Calu3 (cell line): ENCODE measurements at regions not wholly inside any gene's neighbourhood (a gene's known extent, or its start where the extent isn't known, plus 50 kb on each side); places are given as distances from the start of the nearest gene placed in this dataset.

Source experiments
- BruUV-seq: library from RNA; stranded (reverse); fragments of 400-500 nt; replicated peaks from 2 replicates; lab custom pipeline; 2021; lab: Mats Ljungman, UMichigan
- CTCF ChIA-PET: fragments of 300-600 bp; sonication (Branson Sonifier 250); formaldehyde crosslinking; loops from one replicate; lab custom pipeline; 2022; ENCODE audit warnings: antibody characterized with exemption; lab: Charles Lee
- DNase-seq: peaks from one replicate; pipeline ENCODE4 v3.0.0; 2022
- H3K27ac Mint-ChIP-seq: one replicate; pipeline ENCODE4 v1.8.0; 2022; ENCODE audit warnings: mixed read lengths; ENCODE audit not compliant: unreplicated experiment
- H3K27me3 Mint-ChIP-seq: one replicate; pipeline ENCODE4 v1.8.0; 2022; ENCODE audit warnings: mixed read lengths; ENCODE audit not compliant: unreplicated experiment
- H3K36me3 Mint-ChIP-seq: one replicate; pipeline ENCODE4 v1.8.0; 2022; ENCODE audit warnings: mild to moderate bottlenecking, moderate library complexity, mixed read lengths; ENCODE audit not compliant: insufficient read depth, unreplicated experiment
- H3K4me1 Mint-ChIP-seq: one replicate; pipeline ENCODE4 v1.8.0; 2022; ENCODE audit warnings: mild to moderate bottlenecking, low read depth, mixed read lengths; ENCODE audit not compliant: unreplicated experiment
- H3K4me3 Mint-ChIP-seq: one replicate; pipeline ENCODE4 v1.8.0; 2022; ENCODE audit warnings: mild to moderate bottlenecking, low read depth, moderate library complexity, mixed read lengths; ENCODE audit not compliant: unreplicated experiment
- H3K9me3 Mint-ChIP-seq: one replicate; pipeline ENCODE4 v1.8.0; 2022; ENCODE audit warnings: low read depth, mixed read lengths; ENCODE audit not compliant: unreplicated experiment
- intact Hi-C: fragments of 100-400 bp; cut with micrococcal nuclease; formaldehyde crosslinking; loops from one replicate; pipeline ENCODE4 v1.10.0; 2022; ENCODE audit not compliant: unreplicated experiment
- TF ChIP-seq, protein P1 (sequence below): fragments of 200-600 bp; IDR thresholded peaks from one replicate; pipeline ENCODE4 v1.8.0; 2022; ENCODE audit warnings: antibody characterized with exemption; ENCODE audit not compliant: unreplicated experiment

DNA sequence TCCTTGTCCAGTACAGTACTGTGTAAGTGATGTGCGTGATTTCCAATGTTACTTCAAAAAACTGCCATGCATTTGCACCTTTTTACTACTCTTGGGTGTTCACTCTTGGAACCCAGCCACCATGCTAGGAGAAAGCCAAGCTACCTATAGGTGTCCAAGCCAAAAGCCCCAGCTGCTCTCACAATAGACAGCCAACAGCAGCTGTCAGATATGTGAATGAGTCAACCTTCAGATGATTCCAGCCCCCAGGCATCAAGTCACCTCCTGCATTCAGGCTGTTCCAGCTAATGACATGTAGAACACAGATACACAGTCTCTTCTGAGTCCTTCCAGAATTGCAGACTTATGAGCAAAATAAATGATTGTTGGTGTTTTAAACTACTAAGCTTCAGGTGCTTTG lies 417.7 kb upstream of the TGFBR2 start:
- intact Hi-C loops, result no loop called here
- Mint-ChIP-seq H3K36me3 (no peaks in the 10 kb centered on the region), H3K9me3 (no peaks in the 10 kb centered on the region), H3K4me1 (peaks cover 20% of the 10 kb centered on the region), H3K27me3 (no peaks in the 10 kb centered on the region), H3K27ac (no peak overlapping the region), H3K4me3 (no peak overlapping the region)
- DNase-seq, result peak; percentile 5
- CTCF ChIA-PET, result interaction anchor here (1.5 kb wide), 1 partner anchor 21 kb away, joined by 5 read pairs; no protein-coding TSS in a partner anchor
- BruUV-seq, result no TSS peak
- TF ChIP-seq, protein P1, sequence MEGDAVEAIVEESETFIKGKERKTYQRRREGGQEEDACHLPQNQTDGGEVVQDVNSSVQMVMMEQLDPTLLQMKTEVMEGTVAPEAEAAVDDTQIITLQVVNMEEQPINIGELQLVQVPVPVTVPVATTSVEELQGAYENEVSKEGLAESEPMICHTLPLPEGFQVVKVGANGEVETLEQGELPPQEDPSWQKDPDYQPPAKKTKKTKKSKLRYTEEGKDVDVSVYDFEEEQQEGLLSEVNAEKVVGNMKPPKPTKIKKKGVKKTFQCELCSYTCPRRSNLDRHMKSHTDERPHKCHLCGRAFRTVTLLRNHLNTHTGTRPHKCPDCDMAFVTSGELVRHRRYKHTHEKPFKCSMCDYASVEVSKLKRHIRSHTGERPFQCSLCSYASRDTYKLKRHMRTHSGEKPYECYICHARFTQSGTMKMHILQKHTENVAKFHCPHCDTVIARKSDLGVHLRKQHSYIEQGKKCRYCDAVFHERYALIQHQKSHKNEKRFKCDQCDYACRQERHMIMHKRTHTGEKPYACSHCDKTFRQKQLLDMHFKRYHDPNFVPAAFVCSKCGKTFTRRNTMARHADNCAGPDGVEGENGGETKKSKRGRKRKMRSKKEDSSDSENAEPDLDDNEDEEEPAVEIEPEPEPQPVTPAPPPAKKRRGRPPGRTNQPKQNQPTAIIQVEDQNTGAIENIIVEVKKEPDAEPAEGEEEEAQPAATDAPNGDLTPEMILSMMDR, result no peak

DNA sequence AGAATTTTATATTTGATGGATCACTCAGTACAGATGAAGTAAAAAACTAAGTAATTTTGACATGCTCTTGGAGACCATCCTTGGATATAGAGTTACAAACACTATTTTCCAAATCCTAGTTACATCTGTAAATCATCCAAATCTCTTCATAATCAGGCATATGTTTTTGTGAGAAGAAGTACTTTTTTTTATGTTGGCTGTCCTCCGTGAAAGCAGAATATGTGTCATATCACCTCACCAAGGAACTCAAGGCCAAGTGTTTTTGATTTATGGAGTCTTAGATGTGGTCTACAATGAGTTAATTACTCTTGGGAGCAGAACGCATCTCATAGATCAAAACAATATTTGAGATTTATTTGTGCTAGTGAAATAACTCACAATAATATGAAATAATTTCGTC lies 416.5 kb upstream of the TGFBR2 start:
- Mint-ChIP-seq H3K27me3 (no peaks in the 10 kb centered on the region), H3K4me3 (no peak overlapping the region), H3K36me3 (no peaks in the 10 kb centered on the region), H3K27ac (no peak overlapping the region), H3K4me1 (peaks cover 9% of the 10 kb centered on the region), H3K9me3 (no peaks in the 10 kb centered on the region)
- TF ChIP-seq, protein P1, result no peak
- no peak for DNase-seq
- intact Hi-C loops, result loop anchor here (10.0 kb wide), 1 partner anchor 175 kb away; no protein-coding TSS in a partner anchor
- BruUV-seq, result no TSS peak
- CTCF ChIA-PET, result no interaction called here

DNA sequence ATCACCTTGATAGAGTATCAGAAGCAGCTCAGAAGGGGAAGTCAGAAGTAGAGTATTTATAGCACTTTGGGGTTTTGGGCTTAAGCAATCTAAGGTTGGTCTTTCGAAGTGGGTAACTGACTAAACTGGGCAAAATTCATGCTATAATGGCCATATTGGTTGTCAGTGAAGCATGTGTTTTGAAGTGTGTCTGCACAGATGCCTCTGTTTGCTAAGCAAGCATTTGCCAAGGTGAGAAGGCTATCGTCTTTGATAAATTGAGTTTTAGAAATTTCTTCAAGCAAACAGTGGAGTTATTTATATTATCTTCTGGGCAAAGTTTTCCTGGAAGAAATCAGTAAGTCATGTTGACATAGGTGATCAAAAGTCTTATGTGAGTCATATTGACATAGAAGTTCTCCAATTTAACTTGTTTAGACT lies 412.8 kb upstream of the TGFBR2 start:
- intact Hi-C loops, result loop anchor here (10.0 kb wide), 1 partner anchor 179 kb away; no protein-coding TSS in a partner anchor
- BruUV-seq, result no TSS peak
- no peaks in the 10 kb centered on the region for H3K27me3 Mint-ChIP-seq
- no peak overlapping the region for H3K4me3 Mint-ChIP-seq
- CTCF ChIA-PET, result no interaction called here
- no peaks in the 10 kb centered on the region for H3K4me1 Mint-ChIP-seq
- no peak for DNase-seq
- H3K27ac Mint-ChIP-seq, result no peak overlapping the region
- H3K36me3 Mint-ChIP-seq, result no peaks in the 10 kb centered on the region
- TF ChIP-seq, protein P1, result no peak
- H3K9me3 Mint-ChIP-seq, result no peaks in the 10 kb centered on the region

DNA sequence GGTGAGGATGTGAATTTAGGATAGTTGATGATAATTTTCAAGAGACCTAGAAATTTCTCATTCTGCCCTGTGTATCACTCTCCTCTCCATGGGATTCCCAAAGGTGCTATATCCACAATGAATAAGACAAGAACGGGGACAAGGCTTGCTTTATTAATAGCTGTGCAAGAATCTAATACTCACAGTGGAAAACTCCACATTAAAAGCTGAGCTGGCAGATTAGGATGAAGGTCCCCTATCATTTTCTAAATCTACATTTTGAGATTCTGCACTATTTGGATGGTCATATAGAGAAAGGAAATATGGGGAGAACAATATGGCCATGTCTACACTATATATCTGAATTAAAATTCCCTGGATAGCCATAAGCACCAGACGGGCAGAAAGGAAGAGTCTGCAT lies 411.0 kb upstream of the TGFBR2 start:
- Mint-ChIP-seq H3K4me1 (no peaks in the 10 kb centered on the region), H3K9me3 (no peaks in the 10 kb centered on the region), H3K27ac (no peak overlapping the region), H3K4me3 (no peak overlapping the region), H3K27me3 (no peaks in the 10 kb centered on the region), H3K36me3 (no peaks in the 10 kb centered on the region)
- TF ChIP-seq, protein P1, result no peak
- DNase-seq, result no peak
- CTCF ChIA-PET, result no interaction called here
- intact Hi-C loops, result loop anchor here (5.0 to 10.0 kb wide), 3 partner anchors 181 to 557 kb away; no protein-coding TSS in a partner anchor
- no TSS peak for BruUV-seq
